HK-2 (cell line): ENCODE measurements at regions not wholly inside any gene's neighbourhood (a gene's known extent, or its start where the extent isn't known, plus 50 kb on each side); places are given as distances from the start of the nearest gene placed in this dataset.

Experiments used
- DNase-seq: peaks from one replicate; pipeline ENCODE4 v3.0.0-alpha.2; 2018; ENCODE audit not compliant: unreplicated experiment

GRCh38 chr13:106433066-106433465 lies 102.4 kb downstream of the EFNB2 start:
- DNase-seq = no peak

- no peak for DNase-seq
Observed at GRCh38 chr13:106432636-106433035, 102.8 kb downstream of the EFNB2 start.

GRCh38 chr13:106426909-106427308 lies 108.6 kb downstream of the EFNB2 start:
- DNase-seq = no peak

- DNase-seq = no peak
Observed at GRCh38 chr13:106425661-106426060, 109.8 kb downstream of the EFNB2 start.

- no peak for DNase-seq
Observed at GRCh38 chr13:106424805-106425204, 110.7 kb downstream of the EFNB2 start.

GRCh38 chr13:106423530-106423929 lies 111.9 kb downstream of the EFNB2 start:
- no peak for DNase-seq

- DNase-seq = no peak
Observed at GRCh38 chr13:106418556-106418955, 116.9 kb downstream of the EFNB2 start.

- no peak for DNase-seq
Observed at GRCh38 chr13:106417467-106418110, 117.9 kb downstream of the EFNB2 start.

GRCh38 chr13:106416645-106417044 lies 118.8 kb downstream of the EFNB2 start:
- DNase-seq = no peak

- no peak for DNase-seq
Observed at GRCh38 chr13:106415971-106416370, 119.5 kb downstream of the EFNB2 start.

GRCh38 chr13:106415442-106415841 lies 120.0 kb downstream of the EFNB2 start:
- DNase-seq = no peak

- no peak for DNase-seq
Observed at GRCh38 chr13:106407338-106407737, 128.1 kb downstream of the EFNB2 start.

GRCh38 chr13:106405731-106406130 lies 129.7 kb downstream of the EFNB2 start:
- DNase-seq = no peak

- DNase-seq = no peak
Observed at GRCh38 chr13:106403280-106403679, 132.2 kb downstream of the EFNB2 start.

GRCh38 chr13:106402866-106403265 lies 132.6 kb downstream of the EFNB2 start:
- no peak for DNase-seq

GRCh38 chr13:106401081-106401480 lies 134.4 kb downstream of the EFNB2 start:
- no peak for DNase-seq

GRCh38 chr13:106400289-106400688 lies 135.2 kb downstream of the EFNB2 start:
- no peak for DNase-seq

- DNase-seq = no peak
Observed at GRCh38 chr13:106398289-106398688, 137.2 kb downstream of the EFNB2 start.

GRCh38 chr13:106393776-106394175 lies 141.7 kb downstream of the EFNB2 start:
- DNase-seq = no peak

GRCh38 chr13:106391681-106392080 lies 143.8 kb downstream of the EFNB2 start:
- DNase-seq = no peak

GRCh38 chr13:106391271-106391670 lies 144.2 kb downstream of the EFNB2 start:
- DNase-seq = no peak

GRCh38 chr13:106390367-106390766 lies 145.1 kb downstream of the EFNB2 start:
- no peak for DNase-seq

- DNase-seq = no peak
Observed at GRCh38 chr13:106385654-106386053, 149.8 kb downstream of the EFNB2 start.

GRCh38 chr13:106384516-106384915 lies 150.9 kb downstream of the EFNB2 start:
- DNase-seq = no peak
